GM23338 (cell line): ENCODE measurements at regions not wholly inside any gene's neighbourhood (a gene's known extent, or its start where the extent isn't known, plus 50 kb on each side); places are given as distances from the start of the nearest gene placed in this dataset.

ENCODE experiments used
- ATAC-seq: fragments of 200-7000 bp; cut with Tn5 transposase; 3 replicates; pipeline ENCODE4 v1.9.1; 2020
- DNase-seq: peaks from one replicate; pipeline ENCODE4 v3.0.0-alpha.2; 2015; ENCODE audit warnings: low spot score
- H2AFZ ChIP-seq: fragments of 200-600 bp; sonication (generic); 2 replicates; pipeline ENCODE4 v1.8.0; 2016; ENCODE audit warnings: antibody characterized with exemption, mild to moderate bottlenecking, moderate library complexity
- H3F3A ChIP-seq: fragments of 200-600 bp; sonication (generic); replicated peaks from 2 replicates; pipeline ENCODE4 v1.8.0; 2017; ENCODE audit warnings: antibody characterized with exemption, mixed run types, low read depth
- H3K27ac ChIP-seq: fragments of 200-600 bp; sonication (generic); 2 replicates; pipeline ENCODE4 v1.6.1; 2016; ENCODE audit warnings: low read depth
- H3K27me3 ChIP-seq: fragments of 200-600 bp; sonication (generic); 2 replicates; pipeline ENCODE4 v1.8.0; 2016; ENCODE audit warnings: mild to moderate bottlenecking, mixed run types, moderate library complexity; ENCODE audit not compliant: insufficient read depth
- H3K36me3 ChIP-seq: fragments of 200-600 bp; sonication (generic); 2 replicates; pipeline ENCODE4 v1.8.0; 2016; ENCODE audit warnings: mild to moderate bottlenecking; ENCODE audit not compliant: insufficient read depth
- H3K4me1 ChIP-seq: fragments of 200-600 bp; sonication (generic); 2 replicates; pipeline ENCODE4 v1.8.0; 2016; ENCODE audit warnings: mild to moderate bottlenecking, moderate library complexity; ENCODE audit not compliant: insufficient read depth
- H3K4me2 ChIP-seq: fragments of 200-600 bp; sonication (generic); 2 replicates; pipeline ENCODE4 v1.7.1; 2017; ENCODE audit warnings: mixed run types
- H3K4me3 ChIP-seq: fragments of 200-600 bp; sonication (generic); 2 replicates; pipeline ENCODE4 v1.6.1; 2016; ENCODE audit warnings: mixed run types
- H3K79me2 ChIP-seq: fragments of 200-600 bp; sonication (generic); replicated peaks from 2 replicates; pipeline ENCODE4 v1.8.0; 2017; ENCODE audit warnings: mild to moderate bottlenecking; ENCODE audit not compliant: insufficient read depth
- H3K9me2 ChIP-seq: fragments of 200-600 bp; sonication (generic); 2 replicates; pipeline ENCODE4 v1.8.0; 2017; ENCODE audit not compliant: insufficient read depth
- H4K20me1 ChIP-seq: fragments of 200-600 bp; sonication (generic); replicated peaks from 2 replicates; pipeline ENCODE4 v1.8.0; 2017; ENCODE audit warnings: mild to moderate bottlenecking; ENCODE audit not compliant: insufficient read depth
- H3K27ac Mint-ChIP-seq: 2 replicates; pipeline ENCODE4 v1.8.0; 2020; ENCODE audit warnings: inconsistent platforms, mild to moderate bottlenecking, moderate library complexity, mixed read lengths
- H3K27me3 Mint-ChIP-seq: 3 replicates; pipeline ENCODE4 v1.8.0; 2022; ENCODE audit warnings: low read depth, mild to moderate bottlenecking, moderate library complexity, mixed read lengths, inconsistent platforms; ENCODE audit not compliant: insufficient read depth, poor library complexity
- H3K36me3 Mint-ChIP-seq: 3 replicates; pipeline ENCODE4 v1.8.0; 2021; ENCODE audit warnings: low read depth, mild to moderate bottlenecking, inconsistent platforms, moderate library complexity, mixed read lengths
- H3K4me1 Mint-ChIP-seq: 3 replicates; pipeline ENCODE4 v1.8.0; 2020; ENCODE audit warnings: mild to moderate bottlenecking, inconsistent platforms, mixed read lengths
- H3K4me3 Mint-ChIP-seq: 3 replicates; pipeline ENCODE4 v1.8.0; 2021; ENCODE audit warnings: moderate library complexity, mild to moderate bottlenecking, inconsistent platforms, mixed read lengths
- H3K9me3 Mint-ChIP-seq: 3 replicates; pipeline ENCODE4 v1.8.0; 2020; ENCODE audit warnings: moderate library complexity, mild to moderate bottlenecking, inconsistent platforms, mixed read lengths
- CREB1 ChIP-seq: fragments of 250-450 bp; sonication (Bioruptor Pico); IDR thresholded peaks from 2 replicates; pipeline ENCODE4 v1.5.0; 2020; ENCODE audit warnings: low read depth, mild to moderate bottlenecking, moderate library complexity
- EZH2 ChIP-seq: fragments of 200-600 bp; sonication (generic); IDR thresholded peaks from one replicate; pipeline ENCODE4 v1.8.0; 2017; ENCODE audit warnings: antibody characterized with exemption, mild to moderate bottlenecking, low read depth; ENCODE audit not compliant: unreplicated experiment
- EZH2phosphoT487 ChIP-seq: fragments of 200-600 bp; sonication (generic); IDR thresholded peaks from one replicate; pipeline ENCODE4 v1.8.1; 2018; ENCODE audit warnings: antibody characterized with exemption; ENCODE audit not compliant: unreplicated experiment
- JUNB ChIP-seq: IDR thresholded peaks from one replicate; pipeline ENCODE4 v1.6.1; 2016; ENCODE audit warnings: antibody characterized with exemption; ENCODE audit not compliant: unreplicated experiment
- NANOG ChIP-seq: IDR thresholded peaks from 2 replicates; pipeline ENCODE4 v1.6.1; 2016; ENCODE audit warnings: antibody characterized with exemption, borderline replicate concordance
- POLR2AphosphoS5 ChIP-seq: IDR thresholded peaks from 2 replicates; pipeline ENCODE4 v1.6.1; 2016; ENCODE audit warnings: antibody characterized with exemption, low read depth
- STAT1 ChIP-seq: IDR thresholded peaks from one replicate; pipeline ENCODE4 v1.6.1; 2016; ENCODE audit warnings: antibody characterized with exemption; ENCODE audit not compliant: unreplicated experiment
- ZNF114 ChIP-seq: fragments of 250-450 bp; sonication (Bioruptor Pico); IDR thresholded peaks from 2 replicates; pipeline ENCODE4 v1.5.0; 2020; ENCODE audit warnings: mild to moderate bottlenecking, moderate library complexity
- ZNF331 ChIP-seq: fragments of 250-450 bp; sonication (Bioruptor Pico); IDR thresholded peaks from 2 replicates; pipeline ENCODE4 v1.5.0; 2020; ENCODE audit warnings: low read depth, mild to moderate bottlenecking, moderate library complexity
- TF ChIP-seq, protein P1 (sequence below): IDR thresholded peaks from 2 replicates; pipeline ENCODE4 v1.6.1; 2016; ENCODE audit warnings: antibody characterized with exemption
- TF ChIP-seq, protein P2 (sequence below): IDR thresholded peaks from one replicate; pipeline ENCODE4 v1.6.1; 2018; ENCODE audit warnings: antibody characterized with exemption; ENCODE audit not compliant: unreplicated experiment
- TF ChIP-seq, protein P3 (sequence below), 2 experiments: fragments of 200-600 bp in 1 of 2; sonication (generic) in 1 of 2; conservative IDR thresholded peaks; 2 replicates each; pipeline versions ENCODE4 v1.5.1 to v1.6.1; 2016 to 2017; ENCODE audit warnings: antibody characterized with exemption in 2 of 2, low read depth in 2 of 2, mild to moderate bottlenecking in 2 of 2, moderate library complexity in 1 of 2
- TF ChIP-seq, protein P4 (sequence below): fragments of 250-450 bp; sonication (Bioruptor Pico); IDR thresholded peaks from 2 replicates; pipeline ENCODE4 v1.5.0; 2020; ENCODE audit warnings: mild to moderate bottlenecking, moderate library complexity

DNA sequence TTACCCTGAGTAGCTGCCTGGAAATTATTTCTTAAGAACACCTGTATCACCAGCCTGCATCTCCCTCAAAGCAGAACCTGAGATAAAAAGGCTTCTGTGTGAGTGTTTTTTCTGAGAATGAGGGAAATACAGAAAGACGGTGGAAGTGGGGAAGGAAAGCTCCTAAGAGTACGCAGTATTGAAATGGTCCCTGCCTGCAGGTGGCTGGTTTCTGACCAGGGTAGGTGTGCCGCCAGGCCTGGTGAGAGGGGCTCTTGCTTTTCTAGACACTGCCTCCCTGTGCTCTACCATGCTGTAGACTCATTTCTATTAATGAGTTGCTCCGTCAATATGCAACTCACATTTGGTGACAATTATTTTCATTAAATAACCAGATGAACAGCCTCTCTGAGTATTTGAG lies 201.7 kb downstream of the MAP2K4 start:
- Histone ChIP-seq H3K36me3 (no peaks in the 10 kb centered on the region), H3K9me2 (no peaks in the 10 kb centered on the region), H3K27me3 (no peaks in the 10 kb centered on the region), H3K4me3 (peak overlapping the region; percentile 25; the same call in 1 of the 2 replicates), H3F3A (no peaks in the 10 kb centered on the region), H3K27ac (no peak overlapping the region), H3K4me1 (peaks cover 11% of the 10 kb centered on the region), H3K4me2 (peak overlapping the region; percentile 59), H4K20me1 (no peaks in the 10 kb centered on the region), H2AFZ (peak overlapping the region; percentile 87), H3K79me2 (no peaks in the 10 kb centered on the region)
- Mint-ChIP-seq H3K4me1 (peaks cover 18% of the 10 kb centered on the region), H3K9me3 (peaks cover 16% of the 10 kb centered on the region), H3K4me3 (no peak overlapping the region), H3K36me3 (peaks cover 11% of the 10 kb centered on the region), H3K27me3 (peaks cover 2% of the 10 kb centered on the region), H3K27ac (no peak overlapping the region)
- ATAC-seq (peak; percentile 66), DNase-seq (peak; percentile 8)
- TF ChIP-seq, protein P1, sequence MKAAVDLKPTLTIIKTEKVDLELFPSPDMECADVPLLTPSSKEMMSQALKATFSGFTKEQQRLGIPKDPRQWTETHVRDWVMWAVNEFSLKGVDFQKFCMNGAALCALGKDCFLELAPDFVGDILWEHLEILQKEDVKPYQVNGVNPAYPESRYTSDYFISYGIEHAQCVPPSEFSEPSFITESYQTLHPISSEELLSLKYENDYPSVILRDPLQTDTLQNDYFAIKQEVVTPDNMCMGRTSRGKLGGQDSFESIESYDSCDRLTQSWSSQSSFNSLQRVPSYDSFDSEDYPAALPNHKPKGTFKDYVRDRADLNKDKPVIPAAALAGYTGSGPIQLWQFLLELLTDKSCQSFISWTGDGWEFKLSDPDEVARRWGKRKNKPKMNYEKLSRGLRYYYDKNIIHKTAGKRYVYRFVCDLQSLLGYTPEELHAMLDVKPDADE, result no peak
- TF ChIP-seq, protein P2, sequence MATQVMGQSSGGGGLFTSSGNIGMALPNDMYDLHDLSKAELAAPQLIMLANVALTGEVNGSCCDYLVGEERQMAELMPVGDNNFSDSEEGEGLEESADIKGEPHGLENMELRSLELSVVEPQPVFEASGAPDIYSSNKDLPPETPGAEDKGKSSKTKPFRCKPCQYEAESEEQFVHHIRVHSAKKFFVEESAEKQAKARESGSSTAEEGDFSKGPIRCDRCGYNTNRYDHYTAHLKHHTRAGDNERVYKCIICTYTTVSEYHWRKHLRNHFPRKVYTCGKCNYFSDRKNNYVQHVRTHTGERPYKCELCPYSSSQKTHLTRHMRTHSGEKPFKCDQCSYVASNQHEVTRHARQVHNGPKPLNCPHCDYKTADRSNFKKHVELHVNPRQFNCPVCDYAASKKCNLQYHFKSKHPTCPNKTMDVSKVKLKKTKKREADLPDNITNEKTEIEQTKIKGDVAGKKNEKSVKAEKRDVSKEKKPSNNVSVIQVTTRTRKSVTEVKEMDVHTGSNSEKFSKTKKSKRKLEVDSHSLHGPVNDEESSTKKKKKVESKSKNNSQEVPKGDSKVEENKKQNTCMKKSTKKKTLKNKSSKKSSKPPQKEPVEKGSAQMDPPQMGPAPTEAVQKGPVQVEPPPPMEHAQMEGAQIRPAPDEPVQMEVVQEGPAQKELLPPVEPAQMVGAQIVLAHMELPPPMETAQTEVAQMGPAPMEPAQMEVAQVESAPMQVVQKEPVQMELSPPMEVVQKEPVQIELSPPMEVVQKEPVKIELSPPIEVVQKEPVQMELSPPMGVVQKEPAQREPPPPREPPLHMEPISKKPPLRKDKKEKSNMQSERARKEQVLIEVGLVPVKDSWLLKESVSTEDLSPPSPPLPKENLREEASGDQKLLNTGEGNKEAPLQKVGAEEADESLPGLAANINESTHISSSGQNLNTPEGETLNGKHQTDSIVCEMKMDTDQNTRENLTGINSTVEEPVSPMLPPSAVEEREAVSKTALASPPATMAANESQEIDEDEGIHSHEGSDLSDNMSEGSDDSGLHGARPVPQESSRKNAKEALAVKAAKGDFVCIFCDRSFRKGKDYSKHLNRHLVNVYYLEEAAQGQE, result no peak
- no peak for TF ChIP-seq NANOG
- TF ChIP-seq STAT1, result no peak
- no peak for TF ChIP-seq EZH2phosphoT487
- TF ChIP-seq CREB1 (CRISPR knock-in tag), result no peak
- no peak for TF ChIP-seq POLR2AphosphoS5
- TF ChIP-seq, protein P3, sequence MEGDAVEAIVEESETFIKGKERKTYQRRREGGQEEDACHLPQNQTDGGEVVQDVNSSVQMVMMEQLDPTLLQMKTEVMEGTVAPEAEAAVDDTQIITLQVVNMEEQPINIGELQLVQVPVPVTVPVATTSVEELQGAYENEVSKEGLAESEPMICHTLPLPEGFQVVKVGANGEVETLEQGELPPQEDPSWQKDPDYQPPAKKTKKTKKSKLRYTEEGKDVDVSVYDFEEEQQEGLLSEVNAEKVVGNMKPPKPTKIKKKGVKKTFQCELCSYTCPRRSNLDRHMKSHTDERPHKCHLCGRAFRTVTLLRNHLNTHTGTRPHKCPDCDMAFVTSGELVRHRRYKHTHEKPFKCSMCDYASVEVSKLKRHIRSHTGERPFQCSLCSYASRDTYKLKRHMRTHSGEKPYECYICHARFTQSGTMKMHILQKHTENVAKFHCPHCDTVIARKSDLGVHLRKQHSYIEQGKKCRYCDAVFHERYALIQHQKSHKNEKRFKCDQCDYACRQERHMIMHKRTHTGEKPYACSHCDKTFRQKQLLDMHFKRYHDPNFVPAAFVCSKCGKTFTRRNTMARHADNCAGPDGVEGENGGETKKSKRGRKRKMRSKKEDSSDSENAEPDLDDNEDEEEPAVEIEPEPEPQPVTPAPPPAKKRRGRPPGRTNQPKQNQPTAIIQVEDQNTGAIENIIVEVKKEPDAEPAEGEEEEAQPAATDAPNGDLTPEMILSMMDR (conservative IDR thresholded peaks at IDR 0.05; ENCODE audit: low read depth in 2 of 2), result no peak
- TF ChIP-seq JUNB, result no peak
- TF ChIP-seq, protein P4, sequence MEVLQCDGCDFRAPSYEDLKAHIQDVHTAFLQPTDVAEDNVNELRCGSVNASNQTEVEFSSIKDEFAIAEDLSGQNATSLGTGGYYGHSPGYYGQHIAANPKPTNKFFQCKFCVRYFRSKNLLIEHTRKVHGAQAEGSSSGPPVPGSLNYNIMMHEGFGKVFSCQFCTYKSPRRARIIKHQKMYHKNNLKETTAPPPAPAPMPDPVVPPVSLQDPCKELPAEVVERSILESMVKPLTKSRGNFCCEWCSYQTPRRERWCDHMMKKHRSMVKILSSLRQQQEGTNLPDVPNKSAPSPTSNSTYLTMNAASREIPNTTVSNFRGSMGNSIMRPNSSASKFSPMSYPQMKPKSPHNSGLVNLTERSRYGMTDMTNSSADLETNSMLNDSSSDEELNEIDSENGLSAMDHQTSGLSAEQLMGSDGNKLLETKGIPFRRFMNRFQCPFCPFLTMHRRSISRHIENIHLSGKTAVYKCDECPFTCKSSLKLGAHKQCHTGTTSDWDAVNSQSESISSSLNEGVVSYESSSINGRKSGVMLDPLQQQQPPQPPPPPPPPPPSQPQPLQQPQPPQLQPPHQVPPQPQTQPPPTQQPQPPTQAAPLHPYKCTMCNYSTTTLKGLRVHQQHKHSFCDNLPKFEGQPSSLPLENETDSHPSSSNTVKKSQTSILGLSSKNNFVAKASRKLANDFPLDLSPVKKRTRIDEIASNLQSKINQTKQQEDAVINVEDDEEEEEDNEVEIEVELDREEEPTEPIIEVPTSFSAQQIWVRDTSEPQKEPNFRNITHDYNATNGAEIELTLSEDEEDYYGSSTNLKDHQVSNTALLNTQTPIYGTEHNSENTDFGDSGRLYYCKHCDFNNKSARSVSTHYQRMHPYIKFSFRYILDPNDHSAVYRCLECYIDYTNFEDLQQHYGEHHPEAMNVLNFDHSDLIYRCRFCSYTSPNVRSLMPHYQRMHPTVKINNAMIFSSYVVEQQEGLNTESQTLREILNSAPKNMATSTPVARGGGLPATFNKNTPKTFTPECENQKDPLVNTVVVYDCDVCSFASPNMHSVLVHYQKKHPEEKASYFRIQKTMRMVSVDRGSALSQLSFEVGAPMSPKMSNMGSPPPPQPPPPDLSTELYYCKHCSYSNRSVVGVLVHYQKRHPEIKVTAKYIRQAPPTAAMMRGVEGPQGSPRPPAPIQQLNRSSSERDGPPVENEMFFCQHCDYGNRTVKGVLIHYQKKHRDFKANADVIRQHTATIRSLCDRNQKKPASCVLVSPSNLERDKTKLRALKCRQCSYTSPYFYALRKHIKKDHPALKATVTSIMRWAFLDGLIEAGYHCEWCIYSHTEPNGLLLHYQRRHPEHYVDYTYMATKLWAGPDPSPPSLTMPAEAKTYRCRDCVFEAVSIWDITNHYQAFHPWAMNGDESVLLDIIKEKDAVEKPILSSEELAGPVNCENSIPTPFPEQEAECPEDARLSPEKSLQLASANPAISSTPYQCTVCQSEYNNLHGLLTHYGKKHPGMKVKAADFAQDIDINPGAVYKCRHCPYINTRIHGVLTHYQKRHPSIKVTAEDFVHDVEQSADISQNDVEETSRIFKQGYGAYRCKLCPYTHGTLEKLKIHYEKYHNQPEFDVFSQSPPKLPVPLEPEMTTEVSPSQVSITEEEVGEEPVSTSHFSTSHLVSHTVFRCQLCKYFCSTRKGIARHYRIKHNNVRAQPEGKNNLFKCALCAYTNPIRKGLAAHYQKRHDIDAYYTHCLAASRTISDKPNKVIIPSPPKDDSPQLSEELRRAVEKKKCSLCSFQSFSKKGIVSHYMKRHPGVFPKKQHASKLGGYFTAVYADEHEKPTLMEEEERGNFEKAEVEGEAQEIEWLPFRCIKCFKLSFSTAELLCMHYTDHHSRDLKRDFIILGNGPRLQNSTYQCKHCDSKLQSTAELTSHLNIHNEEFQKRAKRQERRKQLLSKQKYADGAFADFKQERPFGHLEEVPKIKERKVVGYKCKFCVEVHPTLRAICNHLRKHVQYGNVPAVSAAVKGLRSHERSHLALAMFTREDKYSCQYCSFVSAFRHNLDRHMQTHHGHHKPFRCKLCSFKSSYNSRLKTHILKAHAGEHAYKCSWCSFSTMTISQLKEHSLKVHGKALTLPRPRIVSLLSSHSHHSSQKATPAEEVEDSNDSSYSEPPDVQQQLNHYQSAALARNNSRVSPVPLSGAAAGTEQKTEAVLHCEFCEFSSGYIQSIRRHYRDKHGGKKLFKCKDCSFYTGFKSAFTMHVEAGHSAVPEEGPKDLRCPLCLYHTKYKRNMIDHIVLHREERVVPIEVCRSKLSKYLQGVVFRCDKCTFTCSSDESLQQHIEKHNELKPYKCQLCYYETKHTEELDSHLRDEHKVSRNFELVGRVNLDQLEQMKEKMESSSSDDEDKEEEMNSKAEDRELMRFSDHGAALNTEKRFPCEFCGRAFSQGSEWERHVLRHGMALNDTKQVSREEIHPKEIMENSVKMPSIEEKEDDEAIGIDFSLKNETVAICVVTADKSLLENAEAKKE (CRISPR knock-in tag), result no peak
- no peak for TF ChIP-seq ZNF114 (CRISPR knock-in tag)
- TF ChIP-seq ZNF331, result no peak
- TF ChIP-seq EZH2, result no peak
